IMR-90 (cell line): ENCODE measurements at regions not wholly inside any gene's neighbourhood (a gene's known extent, or its start where the extent isn't known, plus 50 kb on each side); places are given as distances from the start of the nearest gene placed in this dataset.

Experiments used
- ATAC-seq: fragments of 200-7000 bp; cut with Tn5 transposase; 2 replicates; pipeline ENCODE4 v1.9.1; 2020; ENCODE audit warnings: low read depth, mild to moderate bottlenecking, moderate library complexity
- BruUV-seq: library from RNA; stranded (reverse); fragments of 400-500 nt; replicated peaks from 2 replicates; lab custom pipeline; 2021; lab: Mats Ljungman, UMichigan
- CTCF ChIA-PET: fragments of 300-600 bp; formaldehyde crosslinking; extraction: SDS; loops from one replicate; lab custom pipeline; 2021; ENCODE audit warnings: antibody characterized with exemption; lab: Yijun Ruan, JAX
- POLR2A ChIA-PET: fragments of 300-600 bp; sonication (Branson Sonifier 250); formaldehyde crosslinking; loops from one replicate; lab custom pipeline; 2022; ENCODE audit warnings: antibody characterized with exemption; ENCODE audit not compliant: unreplicated experiment; lab: Charles Lee
- DNase-seq: peaks from one replicate; pipeline ENCODE4 v3.0.0; 2013
- H2AFZ ChIP-seq: replicated peaks from 2 replicates; pipeline ENCODE3; 2013; ENCODE audit warnings: low read length, mild to moderate bottlenecking; ENCODE audit not compliant: poor library complexity
- H2AK5ac ChIP-seq: 2 replicates; pipeline ENCODE4 v1.6.1; 2013; ENCODE audit warnings: low read depth, low read length, inconsistent platforms
- H2AK9ac ChIP-seq: replicated peaks from 2 replicates; pipeline ENCODE3; 2013; ENCODE audit warnings: mild to moderate bottlenecking, low read depth, low read length, moderate library complexity; ENCODE audit not compliant: poor library complexity
- H2BK120ac ChIP-seq: 2 replicates; pipeline ENCODE4 v1.6.1; 2013; ENCODE audit warnings: low read depth, low read length, inconsistent platforms
- H2BK15ac ChIP-seq: 3 replicates; pipeline ENCODE4 v1.6.1; 2013; ENCODE audit warnings: low read depth, low read length, inconsistent platforms
- H2BK20ac ChIP-seq: 2 replicates; pipeline ENCODE4 v1.6.1; 2013; ENCODE audit warnings: low read depth, mild to moderate bottlenecking, inconsistent platforms, low read length, moderate library complexity
- H2BK5ac ChIP-seq: 2 replicates; pipeline ENCODE4 v1.6.1; 2013; ENCODE audit warnings: mild to moderate bottlenecking, low read depth, low read length, inconsistent platforms; ENCODE audit not compliant: poor library complexity, severe bottlenecking
- H3K14ac ChIP-seq: replicated peaks from 2 replicates; pipeline ENCODE4 v1.6.1; 2013; ENCODE audit warnings: low read depth, low read length, inconsistent platforms
- H3K18ac ChIP-seq: 2 replicates; pipeline ENCODE4 v1.6.1; 2013; ENCODE audit warnings: low read depth, low read length, control low read depth
- H3K23ac ChIP-seq: 2 replicates; pipeline ENCODE4 v1.6.1; 2013; ENCODE audit warnings: low read depth, low read length, inconsistent platforms
- H3K27ac ChIP-seq: 2 replicates; pipeline ENCODE4 v1.5.1; 2013; ENCODE audit warnings: mild to moderate bottlenecking, control low read depth, low read length; ENCODE audit not compliant: insufficient read depth
- H3K27me3 ChIP-seq: 2 replicates; pipeline ENCODE4 v1.6.1; 2013; ENCODE audit warnings: low read length; ENCODE audit not compliant: control insufficient read depth, insufficient read depth
- H3K36me3 ChIP-seq: 2 replicates; pipeline ENCODE4 v1.6.1; 2013; ENCODE audit warnings: low read length, mixed read lengths; ENCODE audit not compliant: control insufficient read depth, insufficient read depth
- H3K4ac ChIP-seq: 2 replicates; pipeline ENCODE4 v1.6.1; 2013; ENCODE audit warnings: low read depth, low read length, inconsistent platforms
- H3K4me1 ChIP-seq: 2 replicates; pipeline ENCODE4 v1.6.1; 2013; ENCODE audit warnings: low read length, mixed read lengths; ENCODE audit not compliant: control insufficient read depth, insufficient read depth
- H3K4me2 ChIP-seq: 2 replicates; pipeline ENCODE4 v1.6.1; 2013; ENCODE audit warnings: low read depth, mild to moderate bottlenecking, control low read depth, low read length, moderate library complexity
- H3K4me3 ChIP-seq: 2 replicates; pipeline ENCODE4 v1.5.1; 2013; ENCODE audit warnings: low read depth, mild to moderate bottlenecking, control low read depth, low read length, moderate library complexity; ENCODE audit not compliant: insufficient read depth
- H3K56ac ChIP-seq: 2 replicates; pipeline ENCODE4 v1.6.1; 2013; ENCODE audit warnings: low read length, inconsistent platforms; ENCODE audit not compliant: insufficient read depth; ENCODE audit errors: extremely low read depth
- H3K79me1 ChIP-seq, 2 experiments: 2 replicates each; pipeline ENCODE4 v1.6.1; 2013; ENCODE audit warnings: low read length in 2 of 2, inconsistent platforms in 1 of 2, low read depth in 1 of 2
- H3K9ac ChIP-seq: 2 replicates; pipeline ENCODE4 v1.6.1; 2013; ENCODE audit warnings: low read depth, low read length, control low read depth
- H3K9me1 ChIP-seq: 2 replicates; pipeline ENCODE4 v1.6.1; 2013; ENCODE audit warnings: low read length, inconsistent platforms; ENCODE audit not compliant: insufficient read depth
- H3K9me3 ChIP-seq: 2 replicates; pipeline ENCODE4 v1.6.1; 2013; ENCODE audit warnings: low read length; ENCODE audit not compliant: control insufficient read depth, insufficient read depth
- H4K20me1 ChIP-seq: 2 replicates; pipeline ENCODE4 v1.6.1; 2013; ENCODE audit warnings: low read length, inconsistent platforms; ENCODE audit not compliant: insufficient read depth
- H4K5ac ChIP-seq: 2 replicates; pipeline ENCODE4 v1.6.1; 2013; ENCODE audit warnings: mild to moderate bottlenecking, low read depth, low read length, control low read depth
- H4K8ac ChIP-seq, 2 experiments: 2 replicates each; pipeline ENCODE4 v1.6.1; 2013; ENCODE audit warnings: low read depth in 2 of 2, low read length in 2 of 2, control low read depth in 1 of 2, inconsistent platforms in 1 of 2
- H4K91ac ChIP-seq: 2 replicates; pipeline ENCODE4 v1.6.1; 2013; ENCODE audit warnings: low read depth, low read length, inconsistent platforms; ENCODE audit not compliant: insufficient read depth
- CHD1 ChIP-seq: IDR thresholded peaks from 2 replicates; pipeline ENCODE4 v1.6.1; 2012; ENCODE audit warnings: low read depth, low read length, improper control_type of control experiment
- CTCF ChIP-seq: conservative IDR thresholded peaks from 2 replicates; pipeline ENCODE4 v1.5.1; 2012; ENCODE audit warnings: mild to moderate bottlenecking, low read depth, low read length, improper control_type of control experiment
- ELK1 ChIP-seq: fragments of 150-350 bp; IDR thresholded peaks from 2 replicates; pipeline ENCODE4 v1.6.1; 2016; ENCODE audit warnings: low read depth, mild to moderate bottlenecking, low read length, moderate library complexity, borderline replicate concordance
- FOS ChIP-seq: fragments of 150-350 bp; IDR thresholded peaks from 2 replicates; pipeline ENCODE4 v1.6.1; 2016; ENCODE audit warnings: low read depth, low read length
- MAFK ChIP-seq: IDR thresholded peaks from 2 replicates; pipeline ENCODE4 v1.6.1; 2012; ENCODE audit warnings: low read depth, low read length, improper control_type of control experiment
- MXI1 ChIP-seq: IDR thresholded peaks from 2 replicates; pipeline ENCODE4 v1.6.1; 2012; ENCODE audit warnings: low read depth, mild to moderate bottlenecking, low read length, moderate library complexity, borderline replicate concordance
- NFE2L2 ChIP-seq: fragments of 150-350 bp; IDR thresholded peaks from 2 replicates; pipeline ENCODE4 v1.6.1; 2016; ENCODE audit warnings: low read depth, mild to moderate bottlenecking, low read length
- POLR2A ChIP-seq: IDR thresholded peaks from 2 replicates; pipeline ENCODE4 v1.6.1; 2012; ENCODE audit warnings: mild to moderate bottlenecking, low read depth, low read length
- RCOR1 ChIP-seq: IDR thresholded peaks from 2 replicates; pipeline ENCODE4 v1.6.1; 2012; ENCODE audit warnings: mild to moderate bottlenecking, low read length, improper control_type of control experiment; ENCODE audit not compliant: insufficient replicate concordance
- RFX5 ChIP-seq: IDR thresholded peaks from 2 replicates; pipeline ENCODE4 v1.8.0; 2012; ENCODE audit warnings: low read depth, mild to moderate bottlenecking, low read length, moderate library complexity
- SMC3 ChIP-seq: fragments of 150-350 bp; IDR thresholded peaks from 2 replicates; pipeline ENCODE4 v1.6.1; 2016; ENCODE audit warnings: low read depth, mild to moderate bottlenecking, antibody characterized with exemption, low read length, moderate library complexity
- USF2 ChIP-seq: fragments of 150-350 bp; IDR thresholded peaks from 2 replicates; pipeline ENCODE4 v1.6.1; 2017; ENCODE audit warnings: mild to moderate bottlenecking, antibody characterized with exemption, low read length, low read depth
- WGBS, 2 experiments: methylation state at CpG; one replicate each; pipeline versions ENCODE4 v1.1.5 to v1.1.7; 2013; ENCODE audit warnings: missing lambda C conversion rate in 2 of 2; ENCODE audit not compliant: insufficient read length in 1 of 2; ENCODE audit errors: extremely low coverage in 2 of 2; 5-methylcytosine and 5-hydroxymethylcytosine counted together
- dilution Hi-C: fragments of 300-500 bp; cut with HindIII; formaldehyde crosslinking; loops from one replicate; pipeline ENCODE4 v1.14.3; 2018; ENCODE audit warnings: low sequenced_read_pairs; ENCODE audit not compliant: unreplicated experiment
- in situ Hi-C: fragments of 300-500 bp; cut with MboI; formaldehyde crosslinking; loops from 3 replicates; pipeline ENCODE4 v1.14.3; 2019; ENCODE audit warnings: low sequenced_read_pairs, inconsistent platforms, mixed read lengths
- intact Hi-C: fragments of 100-400 bp; cut with micrococcal nuclease; formaldehyde crosslinking; loops from 2 replicates; pipeline ENCODE4 v1.10.0; 2022

GRCh38 chr5:96506866-96507527 is 73.9 kb upstream of the PCSK1 start:
- WGBS, 2 experiments: no CpG with 5 or more reads among the region's 7 CpGs
- ATAC-seq (no peak), DNase-seq (no peak)
- POLR2A ChIA-PET: no interaction called here
- no TSS peak for BruUV-seq
- Histone ChIP-seq H3K18ac (no peak overlapping the region), H3K4me2 (no peak overlapping the region), H3K9me1 (no peaks in the 10 kb centered on the region), H3K27ac (no peak overlapping the region), H3K27me3 (no peaks in the 10 kb centered on the region), H3K23ac (no peak overlapping the region), H2BK15ac (peak overlapping the region; percentile 35; the same call in 2 of the 3 replicates), H2BK120ac (no peak overlapping the region; the same call in 1 of the 2 replicates), H3K4me1 (peaks cover 9% of the 10 kb centered on the region), H3K9me3 (no peaks in the 10 kb centered on the region), H2AFZ (no peak overlapping the region), H4K5ac (no peak overlapping the region), H2AK9ac (no peak overlapping the region), H3K14ac (no peak overlapping the region), H3K4me3 (no peak overlapping the region), H2BK20ac (peak overlapping the region; percentile 41; the same call in 1 of the 2 replicates), H4K8ac (no peak overlapping the region), H4K91ac (no peak overlapping the region), H2AK5ac (no peak overlapping the region), H3K36me3 (no peaks in the 10 kb centered on the region), H3K56ac (no peak overlapping the region), H2BK5ac (no peak overlapping the region), H4K20me1 (no peaks in the 10 kb centered on the region), H3K79me1 (no peaks in the 10 kb centered on the region), H3K4ac (no peak overlapping the region), H3K9ac (no peak overlapping the region)
- CTCF ChIA-PET: no interaction called here
- no peak for TF ChIP-seq CHD1
- TF ChIP-seq MXI1: no peak
- TF ChIP-seq ELK1: no peak
- TF ChIP-seq USF2: no peak
- TF ChIP-seq RFX5: no peak
- TF ChIP-seq RCOR1: no peak
- TF ChIP-seq MAFK: no peak
- TF ChIP-seq POLR2A: no peak
- TF ChIP-seq CTCF: no peak
- no peak for TF ChIP-seq SMC3
- no peak for TF ChIP-seq NFE2L2
- no peak for TF ChIP-seq FOS
- dilution Hi-C loops: no loop called here
- intact Hi-C loops: no loop called here
- in situ Hi-C loops: no loop called here
